Body of pancreas (tissue), 4 donors: ENCODE measurements at regions not wholly inside any gene's neighbourhood (a gene's known extent, or its start where the extent isn't known, plus 50 kb on each side); places are given as distances from the start of the nearest gene placed in this dataset.

Experiments used
- POLR2A ChIP-seq, 3 donors: fragments of 450-650 bp; IDR thresholded peaks; one replicate each; pipeline ENCODE4 v1.6.1; 2016; ENCODE audit warnings: antibody characterized with exemption in 3 of 3, mild to moderate bottlenecking in 2 of 3
- TF ChIP-seq, protein P1 (sequence below), 7 experiments: fragments of 450-650 bp in 4 of 7; fragments of 200-600 bp in 3 of 7; sonication (generic) in 3 of 7; IDR thresholded peaks; one replicate each; pipeline ENCODE4 v1.5.1; 2016 to 2019; ENCODE audit warnings: antibody characterized with exemption in 7 of 7

DNA sequence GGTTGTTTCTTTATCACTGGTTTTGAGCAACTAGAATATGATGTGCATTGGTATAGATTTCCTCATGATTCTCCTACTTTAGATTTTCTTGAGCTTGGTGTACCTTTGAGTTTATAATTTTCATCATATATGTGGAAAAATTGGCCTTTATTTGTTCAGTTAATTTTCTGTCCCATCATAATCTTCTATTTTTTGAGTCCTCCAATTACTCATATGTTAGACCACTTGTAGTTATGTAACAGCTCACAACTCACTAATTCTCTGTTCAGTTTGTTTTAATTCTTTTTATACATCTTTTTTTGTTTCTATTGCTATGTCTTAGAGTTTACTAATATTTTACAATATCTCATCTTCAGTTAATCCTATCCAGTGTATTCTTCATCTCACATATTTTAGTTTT, 81.3 kb upstream of the LAMA2 start:
- no peak for TF ChIP-seq POLR2A (IDR thresholded peaks at IDR 0.05)
- TF ChIP-seq, protein P1, sequence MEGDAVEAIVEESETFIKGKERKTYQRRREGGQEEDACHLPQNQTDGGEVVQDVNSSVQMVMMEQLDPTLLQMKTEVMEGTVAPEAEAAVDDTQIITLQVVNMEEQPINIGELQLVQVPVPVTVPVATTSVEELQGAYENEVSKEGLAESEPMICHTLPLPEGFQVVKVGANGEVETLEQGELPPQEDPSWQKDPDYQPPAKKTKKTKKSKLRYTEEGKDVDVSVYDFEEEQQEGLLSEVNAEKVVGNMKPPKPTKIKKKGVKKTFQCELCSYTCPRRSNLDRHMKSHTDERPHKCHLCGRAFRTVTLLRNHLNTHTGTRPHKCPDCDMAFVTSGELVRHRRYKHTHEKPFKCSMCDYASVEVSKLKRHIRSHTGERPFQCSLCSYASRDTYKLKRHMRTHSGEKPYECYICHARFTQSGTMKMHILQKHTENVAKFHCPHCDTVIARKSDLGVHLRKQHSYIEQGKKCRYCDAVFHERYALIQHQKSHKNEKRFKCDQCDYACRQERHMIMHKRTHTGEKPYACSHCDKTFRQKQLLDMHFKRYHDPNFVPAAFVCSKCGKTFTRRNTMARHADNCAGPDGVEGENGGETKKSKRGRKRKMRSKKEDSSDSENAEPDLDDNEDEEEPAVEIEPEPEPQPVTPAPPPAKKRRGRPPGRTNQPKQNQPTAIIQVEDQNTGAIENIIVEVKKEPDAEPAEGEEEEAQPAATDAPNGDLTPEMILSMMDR (IDR thresholded peaks at IDR 0.05), result no peak
